Osteoblast (primary cell): ENCODE measurements at regions not wholly inside any gene's neighbourhood (a gene's known extent, or its start where the extent isn't known, plus 50 kb on each side); places are given as distances from the start of the nearest gene placed in this dataset.

ENCODE experiments used
- DNase-seq: peaks from one replicate; pipeline ENCODE4 v3.0.0; 2011; ENCODE audit warnings: low spot score, mixed read lengths; ENCODE audit not compliant: insufficient read length; ENCODE audit errors: missing footprints
- H2AFZ ChIP-seq: 2 replicates; pipeline ENCODE4 v1.6.0; 2011; ENCODE audit warnings: mild to moderate bottlenecking, low read length
- H3K27ac ChIP-seq: 2 replicates; pipeline ENCODE4 v1.5.1; 2011; ENCODE audit warnings: mild to moderate bottlenecking, low read depth, low read length, moderate library complexity
- H3K27me3 ChIP-seq: 2 replicates; pipeline ENCODE4 v1.6.0; 2012; ENCODE audit warnings: mild to moderate bottlenecking, control low read depth, inconsistent platforms, low read length, moderate library complexity; ENCODE audit not compliant: insufficient read depth
- H3K36me3 ChIP-seq: 2 replicates; pipeline ENCODE4 v1.5.1; 2011; ENCODE audit warnings: mild to moderate bottlenecking, low read length, control low read depth, moderate library complexity; ENCODE audit not compliant: insufficient read depth
- H3K4me1 ChIP-seq: 2 replicates; pipeline ENCODE4 v1.5.1; 2011; ENCODE audit warnings: mild to moderate bottlenecking, low read length, control low read depth, moderate library complexity; ENCODE audit not compliant: insufficient read depth
- H3K4me2 ChIP-seq: 2 replicates; pipeline ENCODE4 v1.6.0; 2011; ENCODE audit warnings: mild to moderate bottlenecking, low read length; ENCODE audit not compliant: insufficient read depth
- H3K4me3 ChIP-seq: fragments of 200-600 bp; sonication (generic); 3 replicates; pipeline ENCODE4 v1.5.1; 2012; ENCODE audit warnings: mild to moderate bottlenecking, low read length, inconsistent platforms; ENCODE audit not compliant: insufficient read depth
- H3K79me2 ChIP-seq: 2 replicates; pipeline ENCODE4 v1.6.0; 2012; ENCODE audit warnings: mild to moderate bottlenecking, low read length, control low read depth, inconsistent platforms; ENCODE audit not compliant: insufficient read depth
- H3K9me3 ChIP-seq: 2 replicates; pipeline ENCODE4 v1.5.1; 2011; ENCODE audit warnings: low read depth, low read length, control low read depth
- H4K20me1 ChIP-seq: 2 replicates; pipeline ENCODE4 v1.6.0; 2012; ENCODE audit warnings: mild to moderate bottlenecking, low read length, control low read depth; ENCODE audit not compliant: insufficient read depth
- TF ChIP-seq, protein P1 (sequence below): IDR thresholded peaks from 2 replicates; pipeline ENCODE4 v1.5.1; 2011; ENCODE audit warnings: mild to moderate bottlenecking, low read depth, low read length, moderate library complexity; ENCODE audit errors: extremely low read depth

DNA sequence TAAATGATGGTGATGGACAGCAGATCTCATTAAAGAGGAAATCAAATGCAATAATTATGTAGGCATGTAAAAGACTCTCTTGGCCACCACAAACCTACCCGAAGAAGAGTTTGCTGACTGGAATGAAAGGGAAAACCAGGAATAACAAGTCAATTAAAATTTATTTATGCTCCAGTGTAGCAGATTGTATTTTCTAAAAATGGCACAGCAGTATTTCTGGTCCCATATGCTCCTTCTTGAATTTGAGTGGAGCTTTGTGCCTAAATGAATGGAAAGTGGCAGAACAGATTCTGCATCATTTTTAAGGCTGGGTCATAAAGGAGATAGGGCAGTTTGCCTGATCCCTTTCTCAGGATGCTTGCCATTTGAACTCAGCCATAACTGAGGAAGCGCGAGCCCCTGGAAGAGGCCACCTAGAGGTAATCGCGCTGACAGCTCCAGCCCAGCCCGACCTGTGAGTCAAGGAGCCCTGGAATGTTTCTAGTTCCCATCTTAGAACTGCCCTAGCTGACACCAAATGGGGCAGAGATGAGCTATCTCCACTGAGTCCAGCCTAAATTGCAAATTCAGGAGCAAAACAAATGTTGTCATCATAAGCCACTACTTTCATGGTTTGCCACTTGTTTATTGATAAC lies 229.2 kb upstream of the TMTC1 start:
- H3K36me3 ChIP-seq: no peaks in the 10 kb centered on the region
- H3K4me3 ChIP-seq: no peak overlapping the region
- no peaks in the 10 kb centered on the region for H3K27me3 ChIP-seq
- H3K4me2 ChIP-seq: no peak overlapping the region
- no peaks in the 10 kb centered on the region for H4K20me1 ChIP-seq
- DNase-seq: no peak
- no peak overlapping the region for H3K27ac ChIP-seq
- H3K4me1 ChIP-seq: no peaks in the 10 kb centered on the region
- no peak overlapping the region for H2AFZ ChIP-seq
- H3K79me2 ChIP-seq: no peaks in the 10 kb centered on the region
- TF ChIP-seq, protein P1, sequence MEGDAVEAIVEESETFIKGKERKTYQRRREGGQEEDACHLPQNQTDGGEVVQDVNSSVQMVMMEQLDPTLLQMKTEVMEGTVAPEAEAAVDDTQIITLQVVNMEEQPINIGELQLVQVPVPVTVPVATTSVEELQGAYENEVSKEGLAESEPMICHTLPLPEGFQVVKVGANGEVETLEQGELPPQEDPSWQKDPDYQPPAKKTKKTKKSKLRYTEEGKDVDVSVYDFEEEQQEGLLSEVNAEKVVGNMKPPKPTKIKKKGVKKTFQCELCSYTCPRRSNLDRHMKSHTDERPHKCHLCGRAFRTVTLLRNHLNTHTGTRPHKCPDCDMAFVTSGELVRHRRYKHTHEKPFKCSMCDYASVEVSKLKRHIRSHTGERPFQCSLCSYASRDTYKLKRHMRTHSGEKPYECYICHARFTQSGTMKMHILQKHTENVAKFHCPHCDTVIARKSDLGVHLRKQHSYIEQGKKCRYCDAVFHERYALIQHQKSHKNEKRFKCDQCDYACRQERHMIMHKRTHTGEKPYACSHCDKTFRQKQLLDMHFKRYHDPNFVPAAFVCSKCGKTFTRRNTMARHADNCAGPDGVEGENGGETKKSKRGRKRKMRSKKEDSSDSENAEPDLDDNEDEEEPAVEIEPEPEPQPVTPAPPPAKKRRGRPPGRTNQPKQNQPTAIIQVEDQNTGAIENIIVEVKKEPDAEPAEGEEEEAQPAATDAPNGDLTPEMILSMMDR: no peak
- no peaks in the 10 kb centered on the region for H3K9me3 ChIP-seq

DNA sequence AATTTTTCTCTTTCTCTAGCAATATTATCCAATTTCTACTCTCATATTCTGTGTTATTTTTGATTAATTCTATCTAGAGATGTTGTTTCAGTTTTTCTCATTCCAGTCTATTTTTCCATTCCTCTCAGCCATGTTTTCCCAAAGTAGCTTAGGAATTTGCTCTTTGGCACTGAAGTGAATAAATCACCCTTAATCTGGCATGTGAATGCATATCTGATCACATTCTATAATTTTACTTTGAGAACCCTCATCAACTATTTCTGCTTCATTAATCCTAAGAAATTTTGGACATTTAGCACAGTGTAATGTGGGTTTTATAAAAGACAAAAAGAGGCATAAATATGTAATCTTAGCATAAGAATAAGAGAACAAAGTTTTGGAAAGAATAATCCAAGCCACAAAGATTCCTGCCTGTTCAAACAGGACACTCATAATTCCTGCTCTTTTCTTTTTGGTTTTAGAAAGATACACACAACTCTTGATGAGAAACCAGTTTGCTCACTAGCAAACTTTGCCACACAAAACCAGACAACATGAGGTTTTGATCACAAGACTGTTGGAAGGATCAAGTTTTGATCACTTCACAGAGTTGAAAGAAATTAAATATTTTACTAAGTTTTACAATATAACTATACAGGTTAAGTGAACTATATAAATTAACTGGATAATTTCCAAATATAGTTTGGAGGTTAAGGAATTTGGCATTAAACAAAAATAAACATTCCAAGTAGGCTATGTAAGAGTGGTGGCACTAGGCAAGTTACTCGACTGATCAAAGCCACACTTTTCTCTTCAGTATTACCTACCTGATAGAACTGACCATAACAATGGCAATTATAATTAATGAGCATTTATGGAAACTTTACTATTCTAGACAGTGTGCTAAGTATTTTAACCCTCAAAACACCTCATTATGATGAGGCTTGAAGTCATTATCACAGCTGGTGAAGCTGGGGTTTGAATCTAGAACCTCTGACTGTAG lies 226.6 kb upstream of the TMTC1 start:
- TF ChIP-seq, protein P1: no peak
- Histone ChIP-seq H3K27ac (no peak overlapping the region), H3K27me3 (no peaks in the 10 kb centered on the region), H3K4me2 (no peak overlapping the region), H3K4me3 (no peak overlapping the region), H3K79me2 (no peaks in the 10 kb centered on the region), H3K36me3 (no peaks in the 10 kb centered on the region), H3K4me1 (no peaks in the 10 kb centered on the region), H2AFZ (no peak overlapping the region), H3K9me3 (no peaks in the 10 kb centered on the region), H4K20me1 (no peaks in the 10 kb centered on the region)
- DNase-seq: no peak

DNA sequence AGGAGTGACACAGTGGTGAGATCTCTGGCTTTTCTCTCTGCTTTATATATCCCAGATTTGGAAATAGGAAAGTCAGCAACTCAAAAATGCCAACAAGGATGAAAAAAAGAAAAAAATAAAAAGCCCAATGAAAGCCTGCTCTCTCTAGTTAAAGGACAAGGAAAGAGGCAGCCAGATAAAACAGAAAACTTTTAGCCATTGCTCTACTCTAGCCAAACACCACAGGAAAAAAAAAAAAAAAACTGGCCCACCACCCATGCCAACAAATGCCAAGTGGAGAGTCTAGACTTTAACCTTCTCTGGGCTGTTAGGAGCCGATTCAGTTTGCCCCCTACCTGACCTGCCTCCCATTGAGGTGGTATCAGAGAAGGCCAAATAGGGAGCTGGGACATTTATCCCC lies 222.3 kb upstream of the TMTC1 start:
- Histone ChIP-seq H3K79me2 (no peaks in the 10 kb centered on the region), H3K27ac (no peak overlapping the region), H4K20me1 (no peaks in the 10 kb centered on the region), H3K36me3 (no peaks in the 10 kb centered on the region), H3K4me1 (no peaks in the 10 kb centered on the region), H3K9me3 (no peaks in the 10 kb centered on the region), H3K4me3 (no peak overlapping the region), H2AFZ (no peak overlapping the region), H3K4me2 (no peak overlapping the region), H3K27me3 (no peaks in the 10 kb centered on the region)
- DNase-seq: no peak
- TF ChIP-seq, protein P1: no peak

DNA sequence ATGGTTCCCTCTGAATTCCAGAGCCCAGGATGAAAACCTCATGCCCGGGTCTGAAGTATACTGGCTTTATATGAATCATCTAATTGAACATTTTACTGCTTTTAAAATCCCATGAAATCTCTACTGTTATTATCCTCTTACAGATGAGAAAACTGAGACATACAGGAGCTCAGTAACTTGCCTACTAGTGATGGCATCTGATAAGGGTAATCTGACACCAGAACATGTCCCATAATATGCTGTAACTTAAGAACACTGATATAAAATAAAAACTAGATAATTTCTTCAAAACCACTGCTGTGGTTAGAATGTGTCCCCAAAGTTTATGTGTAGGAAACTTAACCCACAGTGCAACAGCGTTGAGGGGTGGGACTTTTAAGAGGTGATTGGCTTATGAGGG lies 219.6 kb upstream of the TMTC1 start:
- H4K20me1 ChIP-seq: no peaks in the 10 kb centered on the region
- no peak for DNase-seq
- H3K4me3 ChIP-seq: no peak overlapping the region
- H3K27ac ChIP-seq: no peak overlapping the region
- no peaks in the 10 kb centered on the region for H3K36me3 ChIP-seq
- H2AFZ ChIP-seq: no peak overlapping the region
- no peaks in the 10 kb centered on the region for H3K27me3 ChIP-seq
- no peaks in the 10 kb centered on the region for H3K79me2 ChIP-seq
- no peaks in the 10 kb centered on the region for H3K4me1 ChIP-seq
- TF ChIP-seq, protein P1: no peak
- H3K4me2 ChIP-seq: no peak overlapping the region
- H3K9me3 ChIP-seq: no peaks in the 10 kb centered on the region
